ENCODE measurements at regions not wholly inside any gene's neighbourhood (a gene's known extent, or its start where the extent isn't known, plus 50 kb on each side); places are given as distances from the start of the nearest gene placed in this dataset.
"Not testable (repeated sequence)": the region's sequence is repeated elsewhere in the genome, so short reads cannot be mapped to it uniquely, and the experiment has no call there.

DNA sequence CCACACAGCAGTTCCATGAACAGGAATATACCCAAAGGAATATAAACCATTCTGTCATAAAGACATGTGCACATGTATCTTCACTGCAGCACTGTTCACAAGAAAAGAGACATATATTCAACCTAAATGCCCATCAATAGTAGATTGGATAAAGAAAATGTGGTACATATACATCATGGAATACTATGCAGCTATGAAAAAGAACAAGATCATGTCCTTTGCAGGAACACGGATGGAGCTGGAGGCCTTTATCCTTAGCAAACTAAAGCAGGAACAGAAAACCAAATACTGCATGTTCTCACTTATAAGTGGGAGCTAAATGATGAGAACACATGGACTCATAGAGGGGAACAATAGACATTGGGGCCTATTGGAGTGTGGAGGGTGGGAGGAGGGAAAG, 95.4 kb downstream of the MFAP3L start:
- H3K4me1 ChIP-seq (ENCODE audit: control insufficient read depth, insufficient read depth, low read length); H3K27ac ChIP-seq (ENCODE audit: extremely low read depth, low read depth, low read length); POLR2A ChIA-PET; H3K36me3 ChIP-seq (ENCODE audit: control insufficient read depth in 2 of 2, insufficient read depth in 1 of 2, low read length in 2 of 2); H3K9me3 ChIP-seq (ENCODE audit: control insufficient read depth, insufficient read depth, low read depth, low read length); H3K4me3 ChIP-seq (ENCODE audit: low read depth, low read length): not testable (repeated sequence)
- CTCF ChIA-PET: interaction anchor here (0.6 kb wide), 1 partner anchor 135 kb away, joined by 3 read pairs; no protein-coding TSS in a partner anchor
- TF ChIP-seq, protein P1, sequence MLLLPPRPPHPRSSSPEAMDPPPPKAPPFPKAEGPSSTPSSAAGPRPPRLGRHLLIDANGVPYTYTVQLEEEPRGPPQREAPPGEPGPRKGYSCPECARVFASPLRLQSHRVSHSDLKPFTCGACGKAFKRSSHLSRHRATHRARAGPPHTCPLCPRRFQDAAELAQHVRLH (tag by site-specific recombination; IDR thresholded peaks at IDR 0.05): peak; percentile 87
- peak; percentile 85 for TF ChIP-seq ZNF146 (tag by site-specific recombination; IDR thresholded peaks at IDR 0.05)

DNA sequence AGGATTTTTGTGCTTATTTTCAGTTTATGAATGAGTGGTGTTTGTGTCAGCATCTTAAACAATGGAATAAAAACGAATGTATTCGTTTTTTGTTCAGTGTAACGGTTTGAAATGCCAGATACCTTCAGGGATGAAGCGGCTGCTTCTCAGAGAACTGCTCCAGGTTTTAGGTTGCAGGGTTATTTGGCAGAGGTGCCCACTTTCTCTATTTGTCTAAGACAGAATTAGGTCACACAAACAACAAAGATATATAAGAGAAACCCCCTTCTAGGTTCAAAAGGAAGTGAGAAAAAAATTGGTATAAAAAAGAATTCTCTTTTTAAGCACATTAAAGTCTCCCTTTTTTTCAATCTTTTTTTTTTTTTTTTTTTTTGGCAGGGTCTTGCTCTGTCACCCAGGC, 98.9 kb downstream of the MFAP3L start:
- ChIA-PET CTCF (no interaction called here), POLR2A (no interaction called here)
- Histone ChIP-seq H3K36me3 (ENCODE audit: control insufficient read depth in 2 of 2, insufficient read depth in 1 of 2, low read length in 2 of 2) (no peaks in the 10 kb centered on the region), H3K4me1 (ENCODE audit: control insufficient read depth, insufficient read depth, low read length) (peaks cover 2% of the 10 kb centered on the region), H3K9me3 (ENCODE audit: control insufficient read depth, insufficient read depth, low read depth, low read length) (no peaks in the 10 kb centered on the region), H3K4me3 (ENCODE audit: low read depth, low read length) (no peak overlapping the region), H3K27ac (ENCODE audit: extremely low read depth, low read depth, low read length) (no peak overlapping the region)
- TF ChIP-seq ZNF558 (tag by site-specific recombination; IDR thresholded peaks at IDR 0.05) (no peak), ZNF354C (tag by site-specific recombination; IDR thresholded peaks at IDR 0.05; ENCODE audit: borderline replicate concordance, low read depth) (no peak), ZNF2 (tag by site-specific recombination; IDR thresholded peaks at IDR 0.05) (no peak), ZNF624 (tag by site-specific recombination; IDR thresholded peaks at IDR 0.05) (no peak), ZNF146 (tag by site-specific recombination; IDR thresholded peaks at IDR 0.05) (no peak), ZNF423 (tag by site-specific recombination; IDR thresholded peaks at IDR 0.05) (no peak), ZNF223 (tag by site-specific recombination; IDR thresholded peaks at IDR 0.05) (no peak), ZNF248 (tag by site-specific recombination; IDR thresholded peaks at IDR 0.05) (no peak)
- TF ChIP-seq, protein P2, sequence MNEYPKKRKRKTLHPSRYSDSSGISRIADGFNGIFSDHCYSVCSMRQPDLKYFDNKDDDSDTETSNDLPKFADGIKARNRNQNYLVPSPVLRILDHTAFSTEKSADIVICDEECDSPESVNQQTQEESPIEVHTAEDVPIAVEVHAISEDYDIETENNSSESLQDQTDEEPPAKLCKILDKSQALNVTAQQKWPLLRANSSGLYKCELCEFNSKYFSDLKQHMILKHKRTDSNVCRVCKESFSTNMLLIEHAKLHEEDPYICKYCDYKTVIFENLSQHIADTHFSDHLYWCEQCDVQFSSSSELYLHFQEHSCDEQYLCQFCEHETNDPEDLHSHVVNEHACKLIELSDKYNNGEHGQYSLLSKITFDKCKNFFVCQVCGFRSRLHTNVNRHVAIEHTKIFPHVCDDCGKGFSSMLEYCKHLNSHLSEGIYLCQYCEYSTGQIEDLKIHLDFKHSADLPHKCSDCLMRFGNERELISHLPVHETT (tag by site-specific recombination; IDR thresholded peaks at IDR 0.05): no peak
- TF ChIP-seq, protein P3, sequence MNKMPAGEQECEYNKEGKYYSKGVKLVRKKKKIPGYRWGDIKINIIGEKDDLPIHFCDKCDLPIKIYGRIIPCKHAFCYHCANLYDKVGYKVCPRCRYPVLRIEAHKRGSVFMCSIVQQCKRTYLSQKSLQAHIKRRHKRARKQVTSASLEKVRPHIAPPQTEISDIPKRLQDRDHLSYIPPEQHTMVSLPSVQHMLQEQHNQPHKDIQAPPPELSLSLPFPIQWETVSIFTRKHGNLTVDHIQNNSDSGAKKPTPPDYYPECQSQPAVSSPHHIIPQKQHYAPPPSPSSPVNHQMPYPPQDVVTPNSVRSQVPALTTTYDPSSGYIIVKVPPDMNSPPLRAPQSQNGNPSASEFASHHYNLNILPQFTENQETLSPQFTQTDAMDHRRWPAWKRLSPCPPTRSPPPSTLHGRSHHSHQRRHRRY (tag by site-specific recombination; IDR thresholded peaks at IDR 0.05): no peak
- TF ChIP-seq, protein P4, sequence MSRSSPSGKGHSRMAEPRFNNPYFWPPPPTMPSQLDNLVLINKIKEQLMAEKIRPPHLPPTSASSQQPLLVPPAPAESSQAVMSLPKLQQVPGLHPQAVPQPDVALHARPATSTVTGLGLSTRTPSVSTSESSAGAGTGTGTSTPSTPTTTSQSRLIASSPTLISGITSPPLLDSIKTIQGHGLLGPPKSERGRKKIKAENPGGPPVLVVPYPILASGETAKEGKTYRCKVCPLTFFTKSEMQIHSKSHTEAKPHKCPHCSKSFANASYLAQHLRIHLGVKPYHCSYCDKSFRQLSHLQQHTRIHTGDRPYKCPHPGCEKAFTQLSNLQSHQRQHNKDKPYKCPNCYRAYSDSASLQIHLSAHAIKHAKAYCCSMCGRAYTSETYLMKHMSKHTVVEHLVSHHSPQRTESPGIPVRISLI (tag by site-specific recombination; IDR thresholded peaks at IDR 0.05): no peak
- TF ChIP-seq, protein P5, sequence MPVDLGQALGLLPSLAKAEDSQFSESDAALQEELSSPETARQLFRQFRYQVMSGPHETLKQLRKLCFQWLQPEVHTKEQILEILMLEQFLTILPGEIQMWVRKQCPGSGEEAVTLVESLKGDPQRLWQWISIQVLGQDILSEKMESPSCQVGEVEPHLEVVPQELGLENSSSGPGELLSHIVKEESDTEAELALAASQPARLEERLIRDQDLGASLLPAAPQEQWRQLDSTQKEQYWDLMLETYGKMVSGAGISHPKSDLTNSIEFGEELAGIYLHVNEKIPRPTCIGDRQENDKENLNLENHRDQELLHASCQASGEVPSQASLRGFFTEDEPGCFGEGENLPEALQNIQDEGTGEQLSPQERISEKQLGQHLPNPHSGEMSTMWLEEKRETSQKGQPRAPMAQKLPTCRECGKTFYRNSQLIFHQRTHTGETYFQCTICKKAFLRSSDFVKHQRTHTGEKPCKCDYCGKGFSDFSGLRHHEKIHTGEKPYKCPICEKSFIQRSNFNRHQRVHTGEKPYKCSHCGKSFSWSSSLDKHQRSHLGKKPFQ (tag by site-specific recombination; IDR thresholded peaks at IDR 0.05): no peak

DNA sequence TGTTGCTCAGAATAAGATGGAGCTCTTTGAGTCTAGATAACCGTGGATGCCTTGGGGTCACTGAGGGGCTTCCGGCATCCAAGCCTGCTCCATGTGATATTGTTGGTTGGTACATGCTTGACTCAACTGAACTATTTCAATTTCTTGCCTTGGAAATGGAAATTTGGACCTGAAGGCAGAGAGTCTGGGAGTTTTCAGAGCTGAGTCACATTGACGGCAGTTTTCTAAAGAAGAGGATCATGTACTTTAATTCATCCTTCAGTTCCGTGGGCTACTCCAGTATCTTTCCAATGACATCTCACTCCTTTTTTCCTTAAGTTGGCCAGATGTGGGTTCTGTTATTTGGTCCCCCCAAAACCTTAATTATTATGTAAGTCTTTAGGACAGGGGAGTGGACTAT, 100.5 kb downstream of the MFAP3L start:
- Histone ChIP-seq H3K4me3 (ENCODE audit: low read depth, low read length) (no peak overlapping the region), H3K9me3 (ENCODE audit: control insufficient read depth, insufficient read depth, low read depth, low read length) (no peaks in the 10 kb centered on the region), H3K36me3 (ENCODE audit: control insufficient read depth in 2 of 2, insufficient read depth in 1 of 2, low read length in 2 of 2) (no peaks in the 10 kb centered on the region), H3K4me1 (ENCODE audit: control insufficient read depth, insufficient read depth, low read length) (peaks cover 2% of the 10 kb centered on the region; the same call in 1 of the 2 replicates), H3K27ac (ENCODE audit: extremely low read depth, low read depth, low read length) (no peak overlapping the region)
- ChIA-PET CTCF (no interaction called here), POLR2A (no interaction called here)
- TF ChIP-seq ZFP3 (tag by site-specific recombination; IDR thresholded peaks at IDR 0.05; ENCODE audit: low read depth) (no peak), ZNF76 (tag by site-specific recombination; IDR thresholded peaks at IDR 0.05; ENCODE audit: borderline replicate concordance, low read depth) (no peak), ZNF174 (tag by site-specific recombination; IDR thresholded peaks at IDR 0.05) (no peak), ZNF530 (tag by site-specific recombination; IDR thresholded peaks at IDR 0.05; ENCODE audit: low read depth) (no peak), ZNF549 (tag by site-specific recombination; IDR thresholded peaks at IDR 0.05) (no peak), ZNF140 (tag by site-specific recombination; IDR thresholded peaks at IDR 0.05) (no peak), ZBTB8A (tag by site-specific recombination; IDR thresholded peaks at IDR 0.05) (no peak)
- TF ChIP-seq, protein P6, sequence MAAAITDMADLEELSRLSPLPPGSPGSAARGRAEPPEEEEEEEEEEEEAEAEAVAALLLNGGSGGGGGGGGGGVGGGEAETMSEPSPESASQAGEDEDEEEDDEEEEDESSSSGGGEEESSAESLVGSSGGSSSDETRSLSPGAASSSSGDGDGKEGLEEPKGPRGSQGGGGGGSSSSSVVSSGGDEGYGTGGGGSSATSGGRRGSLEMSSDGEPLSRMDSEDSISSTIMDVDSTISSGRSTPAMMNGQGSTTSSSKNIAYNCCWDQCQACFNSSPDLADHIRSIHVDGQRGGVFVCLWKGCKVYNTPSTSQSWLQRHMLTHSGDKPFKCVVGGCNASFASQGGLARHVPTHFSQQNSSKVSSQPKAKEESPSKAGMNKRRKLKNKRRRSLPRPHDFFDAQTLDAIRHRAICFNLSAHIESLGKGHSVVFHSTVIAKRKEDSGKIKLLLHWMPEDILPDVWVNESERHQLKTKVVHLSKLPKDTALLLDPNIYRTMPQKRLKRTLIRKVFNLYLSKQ (tag by site-specific recombination; IDR thresholded peaks at IDR 0.05; ENCODE audit: borderline replicate concordance): no peak
- TF ChIP-seq, protein P7, sequence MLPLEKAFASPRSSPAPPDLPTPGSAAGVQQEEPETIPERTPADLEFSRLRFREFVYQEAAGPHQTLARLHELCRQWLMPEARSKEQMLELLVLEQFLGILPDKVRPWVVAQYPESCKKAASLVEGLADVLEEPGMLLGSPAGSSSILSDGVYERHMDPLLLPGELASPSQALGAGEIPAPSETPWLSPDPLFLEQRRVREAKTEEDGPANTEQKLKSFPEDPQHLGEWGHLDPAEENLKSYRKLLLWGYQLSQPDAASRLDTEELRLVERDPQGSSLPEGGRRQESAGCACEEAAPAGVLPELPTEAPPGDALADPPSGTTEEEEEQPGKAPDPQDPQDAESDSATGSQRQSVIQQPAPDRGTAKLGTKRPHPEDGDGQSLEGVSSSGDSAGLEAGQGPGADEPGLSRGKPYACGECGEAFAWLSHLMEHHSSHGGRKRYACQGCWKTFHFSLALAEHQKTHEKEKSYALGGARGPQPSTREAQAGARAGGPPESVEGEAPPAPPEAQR (tag by site-specific recombination; IDR thresholded peaks at IDR 0.05): no peak
